ENCODE measurements at regions not wholly inside any gene's neighbourhood (a gene's known extent, or its start where the extent isn't known, plus 50 kb on each side); places are given as distances from the start of the nearest gene placed in this dataset.
A peak's percentile ranks its signal among the peaks of the same experiment; 100 is the strongest.

GRCh38 chr11:43545610-43546009, 134.9 kb upstream of the HSD17B12 start:
- DNase-seq, result no peak

GRCh38 chr11:43546561-43547429, 133.7 kb upstream of the HSD17B12 start:
- no peak for DNase-seq

GRCh38 chr11:43547430-43547831, 133.1 kb upstream of the HSD17B12 start:
- no peak for DNase-seq

- DNase-seq, result no peak
Measured at GRCh38 chr11:43547889-43548381, 132.6 kb upstream of the HSD17B12 start.

GRCh38 chr11:43548916-43549315, 131.6 kb upstream of the HSD17B12 start:
- no peak for DNase-seq

- no peak for DNase-seq
Measured at GRCh38 chr11:43549624-43550023, 130.9 kb upstream of the HSD17B12 start.

- no peak for DNase-seq
Measured at GRCh38 chr11:43550714-43551113, 129.8 kb upstream of the HSD17B12 start.

- no peak for DNase-seq
Measured at GRCh38 chr11:43554148-43554473, 126.4 kb upstream of the HSD17B12 start.

- no peak for DNase-seq
Measured at GRCh38 chr11:43555186-43555585, 125.4 kb upstream of the HSD17B12 start.

GRCh38 chr11:43555816-43556611, 124.5 kb upstream of the HSD17B12 start:
- no peak for DNase-seq

- no peak for DNase-seq
Measured at GRCh38 chr11:43556612-43557375, 123.7 kb upstream of the HSD17B12 start.

GRCh38 chr11:43557553-43558110, 122.9 kb upstream of the HSD17B12 start:
- DNase-seq, result no peak

GRCh38 chr11:43558146-43558545, 122.4 kb upstream of the HSD17B12 start:
- DNase-seq, result no peak

- DNase-seq, result no peak
Measured at GRCh38 chr11:43558556-43559127, 121.9 kb upstream of the HSD17B12 start.

- no peak for DNase-seq
Measured at GRCh38 chr11:43561832-43562231, 118.7 kb upstream of the HSD17B12 start.

GRCh38 chr11:43567396-43567975, 113.1 kb upstream of the HSD17B12 start:
- peak; percentile 39 for DNase-seq

GRCh38 chr11:43573233-43573632, 107.3 kb upstream of the HSD17B12 start:
- no peak for DNase-seq

GRCh38 chr11:43573873-43574272, 106.7 kb upstream of the HSD17B12 start:
- DNase-seq, result no peak

GRCh38 chr11:43574411-43574810, 106.1 kb upstream of the HSD17B12 start:
- no peak for DNase-seq

GRCh38 chr11:43574949-43575912, 105.3 kb upstream of the HSD17B12 start:
- peak; percentile 67 for DNase-seq

- DNase-seq, result no peak
Measured at GRCh38 chr11:43575913-43576310, 104.6 kb upstream of the HSD17B12 start.

Data from fibroblast of skin of right quadriceps (primary cell).